ENCODE measurements at regions not wholly inside any gene's neighbourhood (a gene's known extent, or its start where the extent isn't known, plus 50 kb on each side); places are given as distances from the start of the nearest gene placed in this dataset.

GRCh38 chr6:122007339-122007738 is 392.1 kb upstream of the HSF2 start:
- no peak for DNase-seq

GRCh38 chr6:122008101-122008999 is 391.1 kb upstream of the HSF2 start:
- no peak for DNase-seq

- DNase-seq: no peak
Measured at GRCh38 chr6:122009000-122009350, 390.5 kb upstream of the HSF2 start.

- no peak for DNase-seq
Measured at GRCh38 chr6:122012578-122012977, 386.9 kb upstream of the HSF2 start.

- DNase-seq: no peak
Measured at GRCh38 chr6:122014961-122015360, 384.5 kb upstream of the HSF2 start.

- DNase-seq: no peak
Measured at GRCh38 chr6:122020588-122021264, 378.7 kb upstream of the HSF2 start.

- DNase-seq: no peak
Measured at GRCh38 chr6:122025104-122025503, 374.3 kb upstream of the HSF2 start.

GRCh38 chr6:122026582-122027369 is 372.7 kb upstream of the HSF2 start:
- DNase-seq: no peak

- DNase-seq: no peak
Measured at GRCh38 chr6:122028933-122029522, 370.4 kb upstream of the HSF2 start.

- DNase-seq: peak in 1 of 2 donors; percentile 37
Measured at GRCh38 chr6:122033564-122034181, 365.8 kb upstream of the HSF2 start.

GRCh38 chr6:122035173-122035572 is 364.3 kb upstream of the HSF2 start:
- no peak for DNase-seq

- no peak for DNase-seq
Measured at GRCh38 chr6:122040261-122040660, 359.2 kb upstream of the HSF2 start.

- DNase-seq: no peak
Measured at GRCh38 chr6:122042380-122042779, 357.1 kb upstream of the HSF2 start.

GRCh38 chr6:122042960-122043735 is 356.3 kb upstream of the HSF2 start:
- no peak for DNase-seq

- DNase-seq: no peak
Measured at GRCh38 chr6:122048570-122048969, 350.9 kb upstream of the HSF2 start.

GRCh38 chr6:122049341-122049740 is 350.1 kb upstream of the HSF2 start:
- DNase-seq: no peak

- DNase-seq: no peak
Measured at GRCh38 chr6:122050242-122050755, 349.2 kb upstream of the HSF2 start.

GRCh38 chr6:122052346-122052900 is 347.0 kb upstream of the HSF2 start:
- DNase-seq: no peak

GRCh38 chr6:122059918-122060317 is 339.5 kb upstream of the HSF2 start:
- DNase-seq: no peak

GRCh38 chr6:122061855-122062254 is 337.6 kb upstream of the HSF2 start:
- DNase-seq: no peak

All from right lung (tissue), 2 donors.